ENCODE measurements at regions not wholly inside any gene's neighbourhood (a gene's known extent, or its start where the extent isn't known, plus 50 kb on each side); places are given as distances from the start of the nearest gene placed in this dataset.

DNA sequence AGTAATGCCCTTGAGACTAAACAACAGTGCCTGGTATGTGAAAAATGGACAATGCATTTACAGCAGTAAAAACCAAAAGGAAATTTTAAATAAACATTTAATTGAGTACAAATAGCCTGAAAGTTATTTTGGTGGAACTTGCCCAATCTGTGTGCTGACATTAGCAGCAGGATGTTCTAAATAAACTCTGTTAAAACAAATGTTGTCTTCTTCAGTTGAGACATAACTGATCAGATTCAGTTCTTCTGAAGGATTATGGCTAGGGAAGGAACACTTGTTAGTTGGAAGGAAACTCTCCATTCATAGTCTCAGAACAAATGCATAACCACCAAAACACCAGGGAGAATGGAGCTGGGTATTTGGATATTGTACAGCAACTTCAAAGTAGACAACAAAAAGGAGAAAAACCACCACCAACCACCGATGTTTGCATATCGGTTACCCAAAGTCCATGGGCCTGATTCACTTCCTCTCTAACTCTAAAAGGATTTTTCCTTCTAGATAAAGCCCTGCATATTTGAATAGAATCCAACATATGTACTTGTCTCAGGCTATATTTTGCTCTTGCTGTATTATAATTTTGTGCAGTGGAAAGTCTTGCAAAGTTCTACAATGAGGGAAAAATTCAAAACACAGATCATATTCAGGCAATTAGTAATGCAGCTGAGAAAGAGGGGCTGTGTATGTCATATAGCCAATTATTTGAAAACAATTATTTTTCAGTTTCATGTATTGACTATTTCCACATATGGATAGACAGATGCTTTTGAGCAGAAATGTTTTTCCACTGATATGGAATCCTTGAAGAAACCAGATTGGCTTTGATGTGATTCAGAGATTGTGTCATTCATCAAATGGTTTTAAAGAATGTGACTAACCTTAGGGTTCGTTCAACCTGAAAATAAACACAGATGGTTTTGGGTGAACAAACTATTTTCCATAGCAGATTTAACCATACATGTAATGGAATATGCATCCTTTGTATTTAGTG, 152.2 kb upstream of the BMP4 start:
- TF ChIP-seq, protein P1, sequence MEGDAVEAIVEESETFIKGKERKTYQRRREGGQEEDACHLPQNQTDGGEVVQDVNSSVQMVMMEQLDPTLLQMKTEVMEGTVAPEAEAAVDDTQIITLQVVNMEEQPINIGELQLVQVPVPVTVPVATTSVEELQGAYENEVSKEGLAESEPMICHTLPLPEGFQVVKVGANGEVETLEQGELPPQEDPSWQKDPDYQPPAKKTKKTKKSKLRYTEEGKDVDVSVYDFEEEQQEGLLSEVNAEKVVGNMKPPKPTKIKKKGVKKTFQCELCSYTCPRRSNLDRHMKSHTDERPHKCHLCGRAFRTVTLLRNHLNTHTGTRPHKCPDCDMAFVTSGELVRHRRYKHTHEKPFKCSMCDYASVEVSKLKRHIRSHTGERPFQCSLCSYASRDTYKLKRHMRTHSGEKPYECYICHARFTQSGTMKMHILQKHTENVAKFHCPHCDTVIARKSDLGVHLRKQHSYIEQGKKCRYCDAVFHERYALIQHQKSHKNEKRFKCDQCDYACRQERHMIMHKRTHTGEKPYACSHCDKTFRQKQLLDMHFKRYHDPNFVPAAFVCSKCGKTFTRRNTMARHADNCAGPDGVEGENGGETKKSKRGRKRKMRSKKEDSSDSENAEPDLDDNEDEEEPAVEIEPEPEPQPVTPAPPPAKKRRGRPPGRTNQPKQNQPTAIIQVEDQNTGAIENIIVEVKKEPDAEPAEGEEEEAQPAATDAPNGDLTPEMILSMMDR (IDR thresholded peaks at IDR 0.05) = no peak
- no peak for TF ChIP-seq RAD21 (IDR thresholded peaks at IDR 0.05; ENCODE audit: low read length)
- no peak for TF ChIP-seq POLR2AphosphoS5 (IDR thresholded peaks at IDR 0.05; ENCODE audit: low read depth, low read length)
- TF ChIP-seq NRF1 (IDR thresholded peaks at IDR 0.05; ENCODE audit: low read depth, low read length) = no peak
- TF ChIP-seq YY1 (IDR thresholded peaks at IDR 0.05; ENCODE audit: low read depth) = no peak
- no peak for TF ChIP-seq RFX5 (IDR thresholded peaks at IDR 0.05; ENCODE audit: low read length)
- no peak for TF ChIP-seq CHD2 (IDR thresholded peaks at IDR 0.05; ENCODE audit: low read length, partially characterized antibody)
- TF ChIP-seq NFIC (IDR thresholded peaks at IDR 0.05; ENCODE audit: borderline replicate concordance) = peak; percentile 50
- TF ChIP-seq EZH2phosphoT487 (IDR thresholded peaks at IDR 0.05; ENCODE audit: borderline replicate concordance, low read depth) = no peak
- TF ChIP-seq, protein P2, sequence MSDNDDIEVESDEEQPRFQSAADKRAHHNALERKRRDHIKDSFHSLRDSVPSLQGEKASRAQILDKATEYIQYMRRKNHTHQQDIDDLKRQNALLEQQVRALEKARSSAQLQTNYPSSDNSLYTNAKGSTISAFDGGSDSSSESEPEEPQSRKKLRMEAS (IDR thresholded peaks at IDR 0.05; ENCODE audit: low read depth) = no peak
- TF ChIP-seq, protein P3, sequence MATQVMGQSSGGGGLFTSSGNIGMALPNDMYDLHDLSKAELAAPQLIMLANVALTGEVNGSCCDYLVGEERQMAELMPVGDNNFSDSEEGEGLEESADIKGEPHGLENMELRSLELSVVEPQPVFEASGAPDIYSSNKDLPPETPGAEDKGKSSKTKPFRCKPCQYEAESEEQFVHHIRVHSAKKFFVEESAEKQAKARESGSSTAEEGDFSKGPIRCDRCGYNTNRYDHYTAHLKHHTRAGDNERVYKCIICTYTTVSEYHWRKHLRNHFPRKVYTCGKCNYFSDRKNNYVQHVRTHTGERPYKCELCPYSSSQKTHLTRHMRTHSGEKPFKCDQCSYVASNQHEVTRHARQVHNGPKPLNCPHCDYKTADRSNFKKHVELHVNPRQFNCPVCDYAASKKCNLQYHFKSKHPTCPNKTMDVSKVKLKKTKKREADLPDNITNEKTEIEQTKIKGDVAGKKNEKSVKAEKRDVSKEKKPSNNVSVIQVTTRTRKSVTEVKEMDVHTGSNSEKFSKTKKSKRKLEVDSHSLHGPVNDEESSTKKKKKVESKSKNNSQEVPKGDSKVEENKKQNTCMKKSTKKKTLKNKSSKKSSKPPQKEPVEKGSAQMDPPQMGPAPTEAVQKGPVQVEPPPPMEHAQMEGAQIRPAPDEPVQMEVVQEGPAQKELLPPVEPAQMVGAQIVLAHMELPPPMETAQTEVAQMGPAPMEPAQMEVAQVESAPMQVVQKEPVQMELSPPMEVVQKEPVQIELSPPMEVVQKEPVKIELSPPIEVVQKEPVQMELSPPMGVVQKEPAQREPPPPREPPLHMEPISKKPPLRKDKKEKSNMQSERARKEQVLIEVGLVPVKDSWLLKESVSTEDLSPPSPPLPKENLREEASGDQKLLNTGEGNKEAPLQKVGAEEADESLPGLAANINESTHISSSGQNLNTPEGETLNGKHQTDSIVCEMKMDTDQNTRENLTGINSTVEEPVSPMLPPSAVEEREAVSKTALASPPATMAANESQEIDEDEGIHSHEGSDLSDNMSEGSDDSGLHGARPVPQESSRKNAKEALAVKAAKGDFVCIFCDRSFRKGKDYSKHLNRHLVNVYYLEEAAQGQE (IDR thresholded peaks at IDR 0.05; ENCODE audit: low read depth, low read length) = no peak
- TF ChIP-seq JUND (IDR thresholded peaks at IDR 0.05) = peak; percentile 57
- no peak for TF ChIP-seq MEF2A (IDR thresholded peaks at IDR 0.05; ENCODE audit: borderline replicate concordance, low read depth)
- TF ChIP-seq GABPA (IDR thresholded peaks at IDR 0.05; ENCODE audit: low read depth) = no peak

All from SK-N-SH (cell line).